DOHH2 (cell line): ENCODE measurements at regions not wholly inside any gene's neighbourhood (a gene's known extent, or its start where the extent isn't known, plus 50 kb on each side); places are given as distances from the start of the nearest gene placed in this dataset.
"Not testable (repeated sequence)": the region's sequence is repeated elsewhere in the genome, so short reads cannot be mapped to it uniquely, and the experiment has no call there.

ENCODE experiments used
- H3F3A ChIP-seq: fragments of 200-600 bp; sonication (generic), shearing (Covaris generic); 2 replicates; pipeline ENCODE4 v1.6.0; 2016; ENCODE audit warnings: antibody characterized with exemption, mild to moderate bottlenecking; ENCODE audit not compliant: control insufficient read depth, insufficient read depth
- H3K27ac ChIP-seq: fragments of 200-600 bp; sonication (generic); 2 replicates; pipeline ENCODE4 v1.5.1; 2014; ENCODE audit warnings: low read depth, mild to moderate bottlenecking, low read length, moderate library complexity
- H3K27me3 ChIP-seq: fragments of 200-600 bp; sonication (generic); 2 replicates; pipeline ENCODE4 v1.6.1; 2014; ENCODE audit warnings: mild to moderate bottlenecking, low read length, mixed read lengths; ENCODE audit not compliant: control insufficient read depth
- H3K36me3 ChIP-seq: fragments of 200-600 bp; sonication (generic); 2 replicates; pipeline ENCODE4 v1.6.1; 2014; ENCODE audit warnings: mild to moderate bottlenecking, low read length, moderate library complexity, mixed read lengths; ENCODE audit not compliant: control insufficient read depth
- H3K4me1 ChIP-seq: fragments of 200-600 bp; sonication (generic); 2 replicates; pipeline ENCODE4 v1.6.1; 2014; ENCODE audit warnings: mild to moderate bottlenecking, low read length, mixed read lengths; ENCODE audit not compliant: control insufficient read depth
- H3K4me2 ChIP-seq: fragments of 200-600 bp; sonication (generic); 2 replicates; pipeline ENCODE4 v1.6.0; 2014; ENCODE audit warnings: mild to moderate bottlenecking, low read length, moderate library complexity
- H3K4me3 ChIP-seq: fragments of 200-600 bp; sonication (generic); 2 replicates; pipeline ENCODE4 v1.5.1; 2014; ENCODE audit warnings: mild to moderate bottlenecking, low read length, mixed read lengths
- H3K79me2 ChIP-seq: fragments of 200-600 bp; sonication (generic); 2 replicates; pipeline ENCODE4 v1.6.1; 2014; ENCODE audit warnings: mild to moderate bottlenecking, low read length, mixed read lengths; ENCODE audit not compliant: control insufficient read depth
- H3K9me2 ChIP-seq: fragments of 200-600 bp; sonication (generic); replicated peaks from 2 replicates; pipeline ENCODE4 v1.6.1; 2014; ENCODE audit warnings: mild to moderate bottlenecking, low read length, mixed read lengths; ENCODE audit not compliant: control insufficient read depth
- H3K9me3 ChIP-seq: fragments of 200-600 bp; sonication (generic); 2 replicates; pipeline ENCODE4 v1.6.1; 2014; ENCODE audit warnings: antibody characterized with exemption, low read length, mixed read lengths; ENCODE audit not compliant: control insufficient read depth, insufficient read depth
- H4K20me1 ChIP-seq: fragments of 200-600 bp; sonication (generic); 2 replicates; pipeline ENCODE4 v1.6.0; 2014; ENCODE audit warnings: low read depth, mild to moderate bottlenecking, antibody characterized with exemption, low read length, moderate library complexity; ENCODE audit not compliant: control insufficient read depth, insufficient read depth
- EZH2phosphoT487 ChIP-seq: fragments of 200-600 bp; sonication (generic); IDR thresholded peaks from 2 replicates; pipeline ENCODE4 v1.6.1; 2017; ENCODE audit warnings: borderline replicate concordance, mild to moderate bottlenecking, antibody characterized with exemption, low read length, moderate library complexity, mixed read lengths
- TF ChIP-seq, protein P1 (sequence below): fragments of 200-600 bp; sonication (generic); IDR thresholded peaks from one replicate; pipeline ENCODE4 v1.5.1; 2014; ENCODE audit warnings: antibody characterized with exemption, mild to moderate bottlenecking, low read depth, low read length; ENCODE audit not compliant: poor library complexity, severe bottlenecking

DNA sequence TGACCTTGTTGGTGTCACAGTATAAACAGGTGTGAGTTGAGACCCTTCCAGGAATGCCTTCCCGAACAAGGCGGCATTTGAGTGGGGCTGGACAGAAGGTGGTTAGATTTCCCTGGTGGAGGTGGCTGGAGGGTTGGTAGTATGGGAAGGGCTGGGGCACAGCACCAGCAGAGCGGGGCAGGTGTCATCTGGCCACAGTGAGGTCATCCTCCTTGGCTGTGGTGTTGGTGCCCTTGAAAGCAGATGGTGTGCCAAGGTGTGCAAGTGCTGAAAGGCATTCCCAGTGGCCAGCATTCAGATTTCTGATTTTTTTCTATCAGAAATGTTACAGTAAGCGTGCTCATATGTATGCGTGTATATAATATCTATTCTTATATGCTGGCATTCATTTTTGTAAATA lies 126.6 kb downstream of the LAT start:
- Histone ChIP-seq H4K20me1 (no peaks in the 10 kb centered on the region), H3F3A (no peaks in the 10 kb centered on the region), H3K36me3 (no peaks in the 10 kb centered on the region), H3K79me2 (no peaks in the 10 kb centered on the region), H3K4me2 (no peak overlapping the region), H3K27ac (no peak overlapping the region), H3K9me2 (no peaks in the 10 kb centered on the region), H3K4me3 (no peak overlapping the region), H3K27me3 (no peaks in the 10 kb centered on the region), H3K9me3 (no peaks in the 10 kb centered on the region), H3K4me1 (no peaks in the 10 kb centered on the region)
- TF ChIP-seq, protein P1, sequence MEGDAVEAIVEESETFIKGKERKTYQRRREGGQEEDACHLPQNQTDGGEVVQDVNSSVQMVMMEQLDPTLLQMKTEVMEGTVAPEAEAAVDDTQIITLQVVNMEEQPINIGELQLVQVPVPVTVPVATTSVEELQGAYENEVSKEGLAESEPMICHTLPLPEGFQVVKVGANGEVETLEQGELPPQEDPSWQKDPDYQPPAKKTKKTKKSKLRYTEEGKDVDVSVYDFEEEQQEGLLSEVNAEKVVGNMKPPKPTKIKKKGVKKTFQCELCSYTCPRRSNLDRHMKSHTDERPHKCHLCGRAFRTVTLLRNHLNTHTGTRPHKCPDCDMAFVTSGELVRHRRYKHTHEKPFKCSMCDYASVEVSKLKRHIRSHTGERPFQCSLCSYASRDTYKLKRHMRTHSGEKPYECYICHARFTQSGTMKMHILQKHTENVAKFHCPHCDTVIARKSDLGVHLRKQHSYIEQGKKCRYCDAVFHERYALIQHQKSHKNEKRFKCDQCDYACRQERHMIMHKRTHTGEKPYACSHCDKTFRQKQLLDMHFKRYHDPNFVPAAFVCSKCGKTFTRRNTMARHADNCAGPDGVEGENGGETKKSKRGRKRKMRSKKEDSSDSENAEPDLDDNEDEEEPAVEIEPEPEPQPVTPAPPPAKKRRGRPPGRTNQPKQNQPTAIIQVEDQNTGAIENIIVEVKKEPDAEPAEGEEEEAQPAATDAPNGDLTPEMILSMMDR, result no peak
- TF ChIP-seq EZH2phosphoT487, result no peak

DNA sequence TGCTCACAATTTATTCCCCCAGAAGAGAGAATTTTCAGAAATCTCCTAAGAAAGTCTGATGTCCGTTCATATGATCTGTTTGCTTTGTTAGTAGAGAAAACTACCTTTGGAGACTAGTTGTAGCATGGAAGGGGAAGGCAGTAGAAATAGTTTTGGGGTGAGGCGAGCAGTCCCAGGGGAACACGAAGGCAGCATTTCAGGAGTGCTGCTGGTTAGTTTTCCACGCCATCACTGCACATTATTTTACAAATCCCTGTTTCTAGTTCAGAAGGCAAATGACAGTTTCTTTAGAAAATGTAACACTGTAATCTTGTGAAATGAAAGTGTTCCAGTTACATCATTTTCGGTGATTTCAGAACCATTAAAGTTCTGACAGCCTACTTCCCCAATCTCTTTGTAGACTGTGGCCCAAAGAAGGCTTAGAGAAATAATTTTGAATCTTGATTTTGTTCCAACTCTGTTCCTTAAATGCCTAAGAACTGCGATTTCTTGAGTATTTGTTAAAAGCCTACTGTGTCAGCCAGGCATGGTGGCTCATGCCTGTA lies 123.8 kb downstream of the LAT start:
- not testable (repeated sequence) for H3K36me3 ChIP-seq

DNA sequence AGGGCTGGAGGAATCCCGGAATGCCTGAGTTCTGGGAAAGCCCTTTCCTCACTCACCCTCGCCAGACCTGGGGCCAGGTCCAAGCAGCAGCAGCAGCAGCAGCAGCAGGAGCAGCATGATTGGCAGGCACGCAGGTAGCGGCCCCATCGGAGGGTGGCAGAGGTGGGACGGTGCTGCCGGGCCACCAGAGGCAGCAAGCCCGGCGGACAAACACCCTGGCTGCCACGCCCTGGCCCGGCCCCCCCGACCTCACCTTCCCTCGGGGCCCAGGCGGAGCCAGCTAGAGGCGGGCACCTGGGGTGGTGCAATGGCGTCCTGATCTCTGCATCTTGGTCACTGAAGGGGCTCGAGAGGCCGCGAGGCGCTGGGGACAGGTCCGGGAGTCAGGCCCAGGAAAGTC lies 122.4 kb downstream of the LAT start:
- Histone ChIP-seq H3K4me3 (no peak overlapping the region), H3K36me3 (no peaks in the 10 kb centered on the region), H3K4me2 (no peak overlapping the region)

More for the DNA sequence above, 123.8 kb downstream of the LAT start:
- not testable (repeated sequence) for H3K27ac ChIP-seq, H3K9me2 ChIP-seq, H4K20me1 ChIP-seq, H3K4me3 ChIP-seq, H3K79me2 ChIP-seq, H3K9me3 ChIP-seq, H3K4me1 ChIP-seq, H3K27me3 ChIP-seq, H3F3A ChIP-seq, H3K4me2 ChIP-seq

GRCh38 chr16:29106259-29106908 lies 121.5 kb downstream of the LAT start:
- not testable (repeated sequence) for H3K4me2 ChIP-seq, H3K79me2 ChIP-seq, H3K4me3 ChIP-seq

More for the DNA sequence above, 122.4 kb downstream of the LAT start:
- Histone ChIP-seq H3K9me3 (no peaks in the 10 kb centered on the region), H3K27me3 (no peaks in the 10 kb centered on the region), H3K9me2 (no peaks in the 10 kb centered on the region), H3K4me1 (no peaks in the 10 kb centered on the region), H3F3A (no peaks in the 10 kb centered on the region), H4K20me1 (no peaks in the 10 kb centered on the region), H3K79me2 (no peaks in the 10 kb centered on the region), H3K27ac (no peak overlapping the region)
- TF ChIP-seq, protein P1, result no peak
- no peak for TF ChIP-seq EZH2phosphoT487

DNA sequence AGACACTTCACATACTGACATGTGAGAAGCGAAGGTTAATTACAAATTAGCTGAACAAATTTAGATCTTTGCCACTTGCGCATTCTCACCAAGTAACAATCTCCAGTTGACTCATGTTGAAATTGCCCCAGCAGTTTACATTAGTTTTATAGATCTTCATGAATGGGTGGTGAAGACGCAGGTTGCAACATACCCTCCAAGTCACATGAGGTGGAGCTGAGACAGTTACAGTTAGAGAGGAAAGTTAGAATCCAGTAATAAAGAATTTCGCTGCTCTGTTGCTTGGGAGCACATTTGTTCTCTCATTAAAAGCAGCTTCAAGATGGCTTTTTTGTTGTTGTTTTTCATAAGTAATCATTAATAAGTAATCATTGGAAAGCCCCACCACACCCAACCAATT lies 119.7 kb downstream of the LAT start:
- not testable (repeated sequence) for H3K9me2 ChIP-seq, H3F3A ChIP-seq, H3K9me3 ChIP-seq, H3K4me1 ChIP-seq, H3K4me3 ChIP-seq, H4K20me1 ChIP-seq, H3K79me2 ChIP-seq, H3K27me3 ChIP-seq, H3K27ac ChIP-seq, H3K36me3 ChIP-seq, H3K4me2 ChIP-seq

More at GRCh38 chr16:29106259-29106908, 121.5 kb downstream of the LAT start:
- H3K4me1 ChIP-seq, H3K27me3 ChIP-seq, H3F3A ChIP-seq, H3K9me3 ChIP-seq, H3K36me3 ChIP-seq, H4K20me1 ChIP-seq, H3K9me2 ChIP-seq, H3K27ac ChIP-seq: not testable (repeated sequence)

GRCh38 chr16:29097965-29098364 lies 113.1 kb downstream of the LAT start:
- H3K27me3 ChIP-seq, H3K9me2 ChIP-seq, H3K27ac ChIP-seq, H3K4me3 ChIP-seq, H3F3A ChIP-seq, H3K4me2 ChIP-seq, H3K9me3 ChIP-seq, H3K36me3 ChIP-seq, H4K20me1 ChIP-seq, H3K4me1 ChIP-seq, H3K79me2 ChIP-seq: not testable (repeated sequence)
